ENCODE measurements at regions not wholly inside any gene's neighbourhood (a gene's known extent, or its start where the extent isn't known, plus 50 kb on each side); places are given as distances from the start of the nearest gene placed in this dataset.
A peak's percentile ranks its signal among the peaks of the same experiment; 100 is the strongest.

- peak in 1 of 11 donors; percentile 35 for DNase-seq (ENCODE audit: extremely low read depth in 1 of 11, low read depth in 9 of 11, low spot score in 4 of 11)
These were observed 117.5 kb downstream of the CCNA1 start for GRCh38 chr13:36549755-36550154.

GRCh38 chr13:36550177-36550576 lies 117.9 kb downstream of the CCNA1 start:
- DNase-seq (ENCODE audit: extremely low read depth in 1 of 11, low read depth in 9 of 11, low spot score in 4 of 11), result no peak

DNA sequence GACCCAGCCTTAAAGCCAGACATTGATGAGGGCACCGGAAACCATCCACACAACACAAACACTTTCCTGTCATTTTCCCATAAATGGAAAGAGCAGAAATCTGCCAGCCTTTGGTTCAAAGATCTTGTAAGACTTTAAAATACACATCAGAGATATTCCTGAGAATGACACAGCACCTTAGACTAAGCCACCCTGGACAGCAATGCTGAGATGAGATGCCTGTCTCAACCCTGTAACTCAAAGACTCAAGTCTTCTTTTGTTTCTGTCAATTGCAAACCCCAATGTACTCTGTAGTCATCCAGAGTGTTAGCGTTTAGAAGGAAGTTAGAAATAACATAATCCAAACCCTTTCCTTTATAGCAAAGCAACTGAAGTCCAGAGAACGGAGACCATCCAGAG lies 119.2 kb downstream of the CCNA1 start:
- no peak for DNase-seq (ENCODE audit: extremely low read depth in 1 of 11, low read depth in 9 of 11, low spot score in 4 of 11)

- DNase-seq (ENCODE audit: extremely low read depth in 1 of 11, low read depth in 9 of 11, low spot score in 4 of 11), result no peak
These were observed 120.0 kb downstream of the CCNA1 start for GRCh38 chr13:36552334-36552733.

GRCh38 chr13:36553491-36553890 lies 120.3 kb upstream of the SERTM1 start:
- no peak for DNase-seq (ENCODE audit: extremely low read depth in 1 of 11, low read depth in 9 of 11, low spot score in 4 of 11)

DNA sequence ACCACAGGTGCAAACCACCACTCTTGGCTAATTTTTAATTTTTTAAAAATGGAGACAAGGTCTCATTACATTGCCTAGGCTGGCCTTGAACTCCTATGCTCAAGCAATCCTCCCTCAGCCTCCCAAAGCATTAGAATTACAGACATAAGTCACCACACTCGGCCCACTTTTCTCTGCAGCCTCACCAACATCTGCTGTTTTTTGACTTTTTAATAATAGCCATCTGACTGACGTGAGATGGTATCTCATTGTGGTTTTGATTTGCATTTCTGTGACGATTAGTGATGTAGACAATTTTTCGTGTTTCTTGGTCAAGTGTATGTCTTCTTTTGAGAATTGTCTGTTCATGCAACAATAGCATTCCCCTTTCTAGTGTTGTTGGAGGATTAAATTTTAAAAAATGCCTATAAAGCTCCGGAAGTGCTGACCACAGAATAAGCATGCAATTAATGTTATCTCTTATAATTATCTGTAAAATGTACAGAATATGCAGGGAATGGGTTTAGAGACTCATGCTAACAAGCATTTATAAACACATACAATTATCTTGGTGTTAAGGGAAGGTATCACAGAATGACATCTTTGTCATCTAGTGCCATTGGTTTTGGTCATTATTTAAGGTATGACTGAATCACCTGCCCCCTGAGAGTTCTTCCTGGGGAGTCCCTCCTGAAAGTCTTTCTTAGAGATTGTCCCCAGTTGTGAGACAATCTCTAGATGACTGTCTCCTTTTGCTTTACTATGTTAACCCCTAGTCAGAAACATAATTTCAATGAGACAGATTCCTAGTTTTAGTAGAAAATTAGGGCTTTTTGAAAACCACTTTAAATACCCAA lies 118.5 kb upstream of the SERTM1 start:
- DNase-seq (ENCODE audit: extremely low read depth in 1 of 11, low read depth in 9 of 11, low spot score in 4 of 11), result no peak

DNA sequence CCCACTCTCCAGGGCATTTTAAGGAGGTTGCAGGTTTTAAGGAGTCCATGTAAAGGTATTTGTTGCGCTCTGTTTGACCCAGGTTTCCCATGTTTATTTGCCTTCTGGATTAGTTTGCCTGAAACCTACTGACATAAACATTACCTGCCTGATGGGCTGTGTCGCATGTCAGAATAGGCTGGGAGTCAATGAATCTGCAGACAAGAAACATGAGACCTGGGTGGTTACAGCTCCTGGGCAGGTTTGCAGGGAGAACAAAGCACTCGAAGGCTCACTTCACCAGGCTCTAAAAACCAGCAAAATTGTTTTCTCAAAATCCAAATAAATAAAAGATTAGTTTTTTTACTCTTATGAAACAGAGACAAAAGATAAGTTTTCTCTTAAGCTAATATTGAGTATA lies 114.4 kb upstream of the SERTM1 start:
- peak in 5 of 11 donors; percentile 16 to 57 (median 47) for DNase-seq (ENCODE audit: extremely low read depth in 1 of 11, low read depth in 9 of 11, low spot score in 4 of 11)

- DNase-seq (ENCODE audit: extremely low read depth in 1 of 11, low read depth in 9 of 11, low spot score in 4 of 11), result no peak
These were observed 106.3 kb upstream of the SERTM1 start for GRCh38 chr13:36567485-36567884.

- no peak for DNase-seq (ENCODE audit: extremely low read depth in 1 of 11, low read depth in 9 of 11, low spot score in 4 of 11)
These were observed 103.3 kb upstream of the SERTM1 start for GRCh38 chr13:36570489-36570888.

DNA sequence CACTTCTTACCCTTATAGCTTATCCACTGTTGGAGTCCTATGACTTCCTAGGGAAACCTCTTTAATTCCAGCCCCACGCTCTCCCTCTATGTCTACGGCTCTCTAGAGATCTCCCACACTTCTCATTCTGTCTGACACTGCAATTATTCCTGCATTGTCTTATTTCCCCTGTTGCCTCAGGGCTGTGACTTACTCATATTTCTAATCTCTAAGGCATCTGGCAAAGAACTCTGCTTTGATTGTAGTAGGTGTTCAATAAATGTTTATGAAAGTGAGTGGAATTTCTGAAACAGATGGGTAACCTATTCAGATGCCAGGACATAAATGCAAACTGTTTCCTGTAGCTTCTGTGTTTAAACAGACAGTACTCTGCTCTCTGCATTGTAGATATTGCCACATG lies 102.4 kb upstream of the SERTM1 start:
- no peak for DNase-seq (ENCODE audit: extremely low read depth in 1 of 11, low read depth in 9 of 11, low spot score in 4 of 11)

DNA sequence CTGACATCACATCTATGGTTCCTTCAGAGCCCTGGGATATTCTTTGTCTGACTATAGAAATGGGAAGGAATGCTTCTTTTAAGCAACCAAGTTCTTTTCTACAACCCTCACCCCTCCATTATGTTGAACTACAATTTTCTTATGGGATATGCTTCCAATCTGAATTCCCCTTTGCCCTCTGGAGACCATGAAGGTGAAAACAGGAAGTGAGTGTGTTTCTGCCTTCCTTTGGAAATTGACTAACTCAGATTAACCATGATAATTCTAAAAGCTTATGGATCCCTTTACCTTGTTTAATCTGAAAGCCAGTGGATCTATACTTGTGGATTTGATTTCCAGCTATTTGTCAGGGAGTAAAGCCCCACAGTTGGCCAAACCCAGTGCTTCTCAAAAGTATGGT lies 90.8 kb upstream of the SERTM1 start:
- DNase-seq (ENCODE audit: extremely low read depth in 1 of 11, low read depth in 9 of 11, low spot score in 4 of 11), result no peak

DNA sequence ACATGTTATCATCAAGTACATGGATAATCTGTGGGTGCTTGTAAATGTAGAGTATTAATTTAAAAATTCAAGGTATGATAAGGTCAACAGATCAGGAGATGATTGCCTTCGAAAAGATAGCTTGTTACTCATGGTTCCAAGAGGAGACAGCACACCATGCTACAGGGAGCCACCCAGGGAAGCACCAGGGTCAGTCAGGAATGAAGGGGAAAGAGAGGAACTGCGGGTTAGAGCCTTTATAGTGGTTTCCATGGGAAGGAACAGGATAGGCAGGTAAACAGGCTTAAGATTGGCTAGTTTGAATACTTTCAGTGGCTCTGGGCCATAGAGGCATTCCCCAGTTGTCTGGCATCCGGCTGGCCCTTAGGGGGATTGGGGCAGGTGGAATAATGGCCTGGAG lies 74.2 kb upstream of the SERTM1 start:
- DNase-seq (ENCODE audit: extremely low read depth in 1 of 11, low read depth in 9 of 11, low spot score in 4 of 11), result no peak

- no peak for DNase-seq (ENCODE audit: extremely low read depth in 1 of 11, low read depth in 9 of 11, low spot score in 4 of 11)
These were observed 72.6 kb upstream of the SERTM1 start for GRCh38 chr13:36601186-36601585.

- no peak for DNase-seq (ENCODE audit: extremely low read depth in 1 of 11, low read depth in 9 of 11, low spot score in 4 of 11)
These were observed 67.8 kb upstream of the SERTM1 start for GRCh38 chr13:36606060-36606459.

- no peak for DNase-seq (ENCODE audit: extremely low read depth in 1 of 11, low read depth in 9 of 11, low spot score in 4 of 11)
These were observed 65.3 kb upstream of the SERTM1 start for GRCh38 chr13:36608474-36608873.

DNA sequence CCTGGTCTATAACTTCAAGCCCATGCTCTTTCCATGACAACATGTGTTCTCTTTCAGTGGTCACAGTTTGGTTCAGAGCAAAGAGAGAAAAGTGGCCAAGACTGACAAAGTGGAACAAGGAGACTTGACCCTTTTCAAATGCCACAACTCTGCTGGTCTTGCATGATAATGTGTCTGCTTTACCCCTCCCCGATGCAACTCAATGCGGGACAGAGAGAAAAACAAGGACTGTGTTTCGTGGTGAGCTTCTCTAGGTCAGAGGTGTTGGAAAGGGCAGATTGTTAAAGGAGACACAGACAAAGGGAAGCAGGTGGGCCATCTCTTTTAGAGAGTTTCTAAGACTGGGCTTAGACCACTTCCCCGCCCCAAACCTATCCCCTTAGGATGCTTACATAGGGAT lies 61.6 kb upstream of the SERTM1 start:
- DNase-seq (ENCODE audit: extremely low read depth in 1 of 11, low read depth in 9 of 11, low spot score in 4 of 11), result no peak

DNA sequence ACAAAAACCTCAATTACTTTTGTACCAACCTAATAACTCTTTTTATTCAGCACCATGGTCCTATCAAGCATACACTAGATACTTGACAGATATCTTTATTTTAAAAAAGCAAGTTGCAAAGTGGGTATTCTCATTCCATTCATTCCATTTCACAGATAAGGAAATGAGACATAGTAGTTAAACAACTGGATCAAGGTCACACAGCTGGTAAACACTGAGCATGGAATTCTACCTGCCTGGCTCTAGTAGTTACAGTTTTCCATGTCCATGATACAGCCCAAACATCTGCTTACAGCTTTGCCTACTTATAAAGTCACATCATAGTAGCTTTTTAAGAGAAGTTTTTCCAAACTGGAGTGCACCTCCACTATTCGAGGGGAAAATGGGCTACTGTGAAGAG lies 57.1 kb upstream of the SERTM1 start:
- DNase-seq (ENCODE audit: extremely low read depth in 1 of 11, low read depth in 9 of 11, low spot score in 4 of 11), result no peak

DNA sequence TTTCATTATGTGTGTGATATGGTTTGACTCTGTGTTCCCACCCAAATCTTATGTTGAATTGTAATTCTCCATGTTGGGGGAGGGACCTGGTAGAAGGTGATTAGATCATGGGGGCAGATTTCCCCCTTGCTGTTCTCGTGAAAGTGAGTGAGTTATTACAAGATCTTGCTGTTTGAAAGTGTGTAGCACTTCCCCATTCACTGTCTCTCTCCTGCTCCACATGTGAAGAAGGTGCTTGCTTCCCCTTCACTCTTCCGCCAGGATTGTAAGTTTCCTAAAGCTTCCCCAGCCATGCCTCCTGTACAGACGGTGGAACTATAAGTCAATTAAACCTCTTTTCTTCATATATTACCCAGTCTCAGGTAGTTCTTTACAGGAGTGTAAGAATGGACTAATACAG lies 54.3 kb upstream of the SERTM1 start:
- no peak for DNase-seq (ENCODE audit: extremely low read depth in 1 of 11, low read depth in 9 of 11, low spot score in 4 of 11)
